ENCODE measurements at regions not wholly inside any gene's neighbourhood (a gene's known extent, or its start where the extent isn't known, plus 50 kb on each side); places are given as distances from the start of the nearest gene placed in this dataset.

GRCh38 chr12:42812086-42812485 lies 222.5 kb upstream of the PRICKLE1 start:
- no peak overlapping the region for H3K4me3 ChIP-seq (ENCODE audit: control insufficient read depth, low read depth, low read length)
- no peak for TF ChIP-seq CTCF (IDR thresholded peaks at IDR 0.05; ENCODE audit: control insufficient read depth, insufficient read depth, low read depth, low read length, missing control alignments)
- DNase-seq (ENCODE audit: low read depth): no peak

GRCh38 chr12:42810006-42810405 lies 220.5 kb upstream of the PRICKLE1 start:
- TF ChIP-seq CTCF (IDR thresholded peaks at IDR 0.05; ENCODE audit: control insufficient read depth, insufficient read depth, low read depth, low read length, missing control alignments): no peak
- no peak overlapping the region for H3K4me3 ChIP-seq (ENCODE audit: control insufficient read depth, low read depth, low read length)
- DNase-seq (ENCODE audit: low read depth): no peak

- no peak for DNase-seq (ENCODE audit: low read depth)
- no peak overlapping the region for H3K4me3 ChIP-seq (ENCODE audit: control insufficient read depth, low read depth, low read length)
- no peak for TF ChIP-seq CTCF (IDR thresholded peaks at IDR 0.05; ENCODE audit: control insufficient read depth, insufficient read depth, low read depth, low read length, missing control alignments)
Observed at GRCh38 chr12:42809226-42809625, 219.7 kb upstream of the PRICKLE1 start.

- no peak for DNase-seq (ENCODE audit: low read depth)
- no peak overlapping the region for H3K4me3 ChIP-seq (ENCODE audit: control insufficient read depth, low read depth, low read length)
- no peak for TF ChIP-seq CTCF (IDR thresholded peaks at IDR 0.05; ENCODE audit: control insufficient read depth, insufficient read depth, low read depth, low read length, missing control alignments)
Observed at GRCh38 chr12:42807766-42808165, 218.2 kb upstream of the PRICKLE1 start.

GRCh38 chr12:42807251-42807650 lies 217.7 kb upstream of the PRICKLE1 start:
- DNase-seq (ENCODE audit: low read depth): no peak
- no peak overlapping the region for H3K4me3 ChIP-seq (ENCODE audit: control insufficient read depth, low read depth, low read length)
- no peak for TF ChIP-seq CTCF (IDR thresholded peaks at IDR 0.05; ENCODE audit: control insufficient read depth, insufficient read depth, low read depth, low read length, missing control alignments)

GRCh38 chr12:42804928-42805327 lies 215.4 kb upstream of the PRICKLE1 start:
- no peak overlapping the region for H3K4me3 ChIP-seq (ENCODE audit: control insufficient read depth, low read depth, low read length)
- DNase-seq (ENCODE audit: low read depth): no peak
- no peak for TF ChIP-seq CTCF (IDR thresholded peaks at IDR 0.05; ENCODE audit: control insufficient read depth, insufficient read depth, low read depth, low read length, missing control alignments)

- H3K4me3 ChIP-seq (ENCODE audit: control insufficient read depth, low read depth, low read length): no peak overlapping the region
- DNase-seq (ENCODE audit: low read depth): no peak
- TF ChIP-seq CTCF (IDR thresholded peaks at IDR 0.05; ENCODE audit: control insufficient read depth, insufficient read depth, low read depth, low read length, missing control alignments): no peak
Observed at GRCh38 chr12:42802785-42803189, 213.2 kb upstream of the PRICKLE1 start.

All from AG09309 (cell line).